ENCODE measurements at regions not wholly inside any gene's neighbourhood (a gene's known extent, or its start where the extent isn't known, plus 50 kb on each side); places are given as distances from the start of the nearest gene placed in this dataset.

DNA sequence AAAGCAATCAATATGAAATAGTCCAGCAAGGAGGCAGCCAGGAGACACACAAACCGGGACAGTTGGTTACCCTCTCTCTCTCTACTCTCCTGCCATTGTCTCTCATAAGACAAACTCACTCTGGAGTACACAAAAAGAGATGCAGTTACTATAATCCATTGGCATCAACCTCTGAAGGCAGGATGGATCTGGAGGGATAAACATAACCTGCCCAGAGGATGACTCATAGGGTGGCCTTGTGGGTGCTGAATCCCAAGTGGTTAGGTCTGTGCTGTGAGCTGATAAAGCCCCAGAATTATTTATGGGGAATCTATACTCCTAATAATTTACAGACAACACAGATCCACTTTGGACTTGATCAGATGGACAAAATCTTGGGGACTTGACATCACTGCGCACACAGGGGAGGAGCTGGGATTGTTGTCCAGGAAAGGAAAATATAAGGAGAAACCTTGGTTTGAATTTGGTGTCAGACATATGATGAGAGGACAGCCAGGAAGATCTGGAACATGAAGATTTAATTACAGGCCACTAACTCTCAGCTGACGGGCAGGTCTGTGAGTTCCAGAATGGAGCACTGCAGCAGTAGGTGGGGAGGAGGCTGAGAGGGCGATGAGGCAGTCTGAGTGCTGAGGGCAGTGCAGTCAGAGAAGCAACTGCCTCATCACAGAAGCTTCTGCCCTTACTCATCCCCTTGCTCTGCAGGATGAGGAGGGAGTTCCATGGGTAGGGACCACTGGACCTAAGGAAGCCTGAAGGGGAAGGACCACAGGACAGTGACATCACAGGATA lies 113.9 kb upstream of the PRSS58 start (continued):
- TF ChIP-seq, protein P1, sequence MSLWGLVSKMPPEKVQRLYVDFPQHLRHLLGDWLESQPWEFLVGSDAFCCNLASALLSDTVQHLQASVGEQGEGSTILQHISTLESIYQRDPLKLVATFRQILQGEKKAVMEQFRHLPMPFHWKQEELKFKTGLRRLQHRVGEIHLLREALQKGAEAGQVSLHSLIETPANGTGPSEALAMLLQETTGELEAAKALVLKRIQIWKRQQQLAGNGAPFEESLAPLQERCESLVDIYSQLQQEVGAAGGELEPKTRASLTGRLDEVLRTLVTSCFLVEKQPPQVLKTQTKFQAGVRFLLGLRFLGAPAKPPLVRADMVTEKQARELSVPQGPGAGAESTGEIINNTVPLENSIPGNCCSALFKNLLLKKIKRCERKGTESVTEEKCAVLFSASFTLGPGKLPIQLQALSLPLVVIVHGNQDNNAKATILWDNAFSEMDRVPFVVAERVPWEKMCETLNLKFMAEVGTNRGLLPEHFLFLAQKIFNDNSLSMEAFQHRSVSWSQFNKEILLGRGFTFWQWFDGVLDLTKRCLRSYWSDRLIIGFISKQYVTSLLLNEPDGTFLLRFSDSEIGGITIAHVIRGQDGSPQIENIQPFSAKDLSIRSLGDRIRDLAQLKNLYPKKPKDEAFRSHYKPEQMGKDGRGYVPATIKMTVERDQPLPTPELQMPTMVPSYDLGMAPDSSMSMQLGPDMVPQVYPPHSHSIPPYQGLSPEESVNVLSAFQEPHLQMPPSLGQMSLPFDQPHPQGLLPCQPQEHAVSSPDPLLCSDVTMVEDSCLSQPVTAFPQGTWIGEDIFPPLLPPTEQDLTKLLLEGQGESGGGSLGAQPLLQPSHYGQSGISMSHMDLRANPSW (CRISPR knock-in tag; conservative IDR thresholded peaks at IDR 0.05; ENCODE audit: low read depth): no peak
- TF ChIP-seq TEAD4 (CRISPR knock-in tag; IDR thresholded peaks at IDR 0.05) (no peak), ZNF671 (CRISPR knock-in tag; IDR thresholded peaks at IDR 0.05) (no peak), ETV6 (CRISPR knock-in tag; IDR thresholded peaks at IDR 0.05) (no peak), TCF7 (CRISPR knock-in tag; IDR thresholded peaks at IDR 0.05; ENCODE audit: low read depth) (no peak), CREB1 (CRISPR knock-in tag; IDR thresholded peaks at IDR 0.05) (no peak)
- TF ChIP-seq, protein P2, sequence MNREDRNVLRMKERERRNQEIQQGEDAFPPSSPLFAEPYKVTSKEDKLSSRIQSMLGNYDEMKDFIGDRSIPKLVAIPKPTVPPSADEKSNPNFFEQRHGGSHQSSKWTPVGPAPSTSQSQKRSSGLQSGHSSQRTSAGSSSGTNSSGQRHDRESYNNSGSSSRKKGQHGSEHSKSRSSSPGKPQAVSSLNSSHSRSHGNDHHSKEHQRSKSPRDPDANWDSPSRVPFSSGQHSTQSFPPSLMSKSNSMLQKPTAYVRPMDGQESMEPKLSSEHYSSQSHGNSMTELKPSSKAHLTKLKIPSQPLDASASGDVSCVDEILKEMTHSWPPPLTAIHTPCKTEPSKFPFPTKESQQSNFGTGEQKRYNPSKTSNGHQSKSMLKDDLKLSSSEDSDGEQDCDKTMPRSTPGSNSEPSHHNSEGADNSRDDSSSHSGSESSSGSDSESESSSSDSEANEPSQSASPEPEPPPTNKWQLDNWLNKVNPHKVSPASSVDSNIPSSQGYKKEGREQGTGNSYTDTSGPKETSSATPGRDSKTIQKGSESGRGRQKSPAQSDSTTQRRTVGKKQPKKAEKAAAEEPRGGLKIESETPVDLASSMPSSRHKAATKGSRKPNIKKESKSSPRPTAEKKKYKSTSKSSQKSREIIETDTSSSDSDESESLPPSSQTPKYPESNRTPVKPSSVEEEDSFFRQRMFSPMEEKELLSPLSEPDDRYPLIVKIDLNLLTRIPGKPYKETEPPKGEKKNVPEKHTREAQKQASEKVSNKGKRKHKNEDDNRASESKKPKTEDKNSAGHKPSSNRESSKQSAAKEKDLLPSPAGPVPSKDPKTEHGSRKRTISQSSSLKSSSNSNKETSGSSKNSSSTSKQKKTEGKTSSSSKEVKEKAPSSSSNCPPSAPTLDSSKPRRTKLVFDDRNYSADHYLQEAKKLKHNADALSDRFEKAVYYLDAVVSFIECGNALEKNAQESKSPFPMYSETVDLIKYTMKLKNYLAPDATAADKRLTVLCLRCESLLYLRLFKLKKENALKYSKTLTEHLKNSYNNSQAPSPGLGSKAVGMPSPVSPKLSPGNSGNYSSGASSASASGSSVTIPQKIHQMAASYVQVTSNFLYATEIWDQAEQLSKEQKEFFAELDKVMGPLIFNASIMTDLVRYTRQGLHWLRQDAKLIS (CRISPR knock-in tag; IDR thresholded peaks at IDR 0.05; ENCODE audit: borderline replicate concordance): no peak
- TF ChIP-seq, protein P3, sequence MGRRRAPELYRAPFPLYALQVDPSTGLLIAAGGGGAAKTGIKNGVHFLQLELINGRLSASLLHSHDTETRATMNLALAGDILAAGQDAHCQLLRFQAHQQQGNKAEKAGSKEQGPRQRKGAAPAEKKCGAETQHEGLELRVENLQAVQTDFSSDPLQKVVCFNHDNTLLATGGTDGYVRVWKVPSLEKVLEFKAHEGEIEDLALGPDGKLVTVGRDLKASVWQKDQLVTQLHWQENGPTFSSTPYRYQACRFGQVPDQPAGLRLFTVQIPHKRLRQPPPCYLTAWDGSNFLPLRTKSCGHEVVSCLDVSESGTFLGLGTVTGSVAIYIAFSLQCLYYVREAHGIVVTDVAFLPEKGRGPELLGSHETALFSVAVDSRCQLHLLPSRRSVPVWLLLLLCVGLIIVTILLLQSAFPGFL (CRISPR knock-in tag; IDR thresholded peaks at IDR 0.05; ENCODE audit: borderline replicate concordance): no peak
- TF ChIP-seq, protein P4, sequence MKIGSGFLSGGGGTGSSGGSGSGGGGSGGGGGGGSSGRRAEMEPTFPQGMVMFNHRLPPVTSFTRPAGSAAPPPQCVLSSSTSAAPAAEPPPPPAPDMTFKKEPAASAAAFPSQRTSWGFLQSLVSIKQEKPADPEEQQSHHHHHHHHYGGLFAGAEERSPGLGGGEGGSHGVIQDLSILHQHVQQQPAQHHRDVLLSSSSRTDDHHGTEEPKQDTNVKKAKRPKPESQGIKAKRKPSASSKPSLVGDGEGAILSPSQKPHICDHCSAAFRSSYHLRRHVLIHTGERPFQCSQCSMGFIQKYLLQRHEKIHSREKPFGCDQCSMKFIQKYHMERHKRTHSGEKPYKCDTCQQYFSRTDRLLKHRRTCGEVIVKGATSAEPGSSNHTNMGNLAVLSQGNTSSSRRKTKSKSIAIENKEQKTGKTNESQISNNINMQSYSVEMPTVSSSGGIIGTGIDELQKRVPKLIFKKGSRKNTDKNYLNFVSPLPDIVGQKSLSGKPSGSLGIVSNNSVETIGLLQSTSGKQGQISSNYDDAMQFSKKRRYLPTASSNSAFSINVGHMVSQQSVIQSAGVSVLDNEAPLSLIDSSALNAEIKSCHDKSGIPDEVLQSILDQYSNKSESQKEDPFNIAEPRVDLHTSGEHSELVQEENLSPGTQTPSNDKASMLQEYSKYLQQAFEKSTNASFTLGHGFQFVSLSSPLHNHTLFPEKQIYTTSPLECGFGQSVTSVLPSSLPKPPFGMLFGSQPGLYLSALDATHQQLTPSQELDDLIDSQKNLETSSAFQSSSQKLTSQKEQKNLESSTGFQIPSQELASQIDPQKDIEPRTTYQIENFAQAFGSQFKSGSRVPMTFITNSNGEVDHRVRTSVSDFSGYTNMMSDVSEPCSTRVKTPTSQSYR (CRISPR knock-in tag; IDR thresholded peaks at IDR 0.05): no peak
- TF ChIP-seq, protein P5, sequence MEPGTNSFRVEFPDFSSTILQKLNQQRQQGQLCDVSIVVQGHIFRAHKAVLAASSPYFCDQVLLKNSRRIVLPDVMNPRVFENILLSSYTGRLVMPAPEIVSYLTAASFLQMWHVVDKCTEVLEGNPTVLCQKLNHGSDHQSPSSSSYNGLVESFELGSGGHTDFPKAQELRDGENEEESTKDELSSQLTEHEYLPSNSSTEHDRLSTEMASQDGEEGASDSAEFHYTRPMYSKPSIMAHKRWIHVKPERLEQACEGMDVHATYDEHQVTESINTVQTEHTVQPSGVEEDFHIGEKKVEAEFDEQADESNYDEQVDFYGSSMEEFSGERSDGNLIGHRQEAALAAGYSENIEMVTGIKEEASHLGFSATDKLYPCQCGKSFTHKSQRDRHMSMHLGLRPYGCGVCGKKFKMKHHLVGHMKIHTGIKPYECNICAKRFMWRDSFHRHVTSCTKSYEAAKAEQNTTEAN (CRISPR knock-in tag; IDR thresholded peaks at IDR 0.05): no peak
- TF ChIP-seq, protein P6, sequence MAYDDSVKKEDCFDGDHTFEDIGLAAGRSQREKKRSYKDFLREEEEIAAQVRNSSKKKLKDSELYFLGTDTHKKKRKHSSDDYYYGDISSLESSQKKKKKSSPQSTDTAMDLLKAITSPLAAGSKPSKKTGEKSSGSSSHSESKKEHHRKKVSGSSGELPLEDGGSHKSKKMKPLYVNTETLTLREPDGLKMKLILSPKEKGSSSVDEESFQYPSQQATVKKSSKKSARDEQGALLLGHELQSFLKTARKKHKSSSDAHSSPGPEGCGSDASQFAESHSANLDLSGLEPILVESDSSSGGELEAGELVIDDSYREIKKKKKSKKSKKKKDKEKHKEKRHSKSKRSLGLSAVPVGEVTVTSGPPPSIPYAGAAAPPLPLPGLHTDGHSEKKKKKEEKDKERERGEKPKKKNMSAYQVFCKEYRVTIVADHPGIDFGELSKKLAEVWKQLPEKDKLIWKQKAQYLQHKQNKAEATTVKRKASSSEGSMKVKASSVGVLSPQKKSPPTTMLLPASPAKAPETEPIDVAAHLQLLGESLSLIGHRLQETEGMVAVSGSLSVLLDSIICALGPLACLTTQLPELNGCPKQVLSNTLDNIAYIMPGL (CRISPR knock-in tag; IDR thresholded peaks at IDR 0.05): no peak
